ENCODE measurements at regions not wholly inside any gene's neighbourhood (a gene's known extent, or its start where the extent isn't known, plus 50 kb on each side); places are given as distances from the start of the nearest gene placed in this dataset.

- TF ChIP-seq CTCF (IDR thresholded peaks at IDR 0.05) = no peak
- H3K4me3 ChIP-seq (ENCODE audit: low read length) = no peak overlapping the region
- no peak overlapping the region for H3K27ac ChIP-seq (ENCODE audit: low read depth in 1 of 2, low read length in 2 of 2)
- ATAC-seq (ENCODE audit: poor library complexity) (no peak), DNase-seq (no peak)
- intact Hi-C loops (cut with DNase I, micrococcal nuclease) = no loop called here
- Mint-ChIP-seq H3K36me3 (ENCODE audit: low read depth) (no peaks in the 10 kb centered on the region), H3K9me3 (peaks cover 2% of the 10 kb centered on the region), H3K4me3 (no peak overlapping the region), H3K4me1 (ENCODE audit: low read depth) (no peaks in the 10 kb centered on the region), H3K27me3 (no peaks in the 10 kb centered on the region), H3K27ac (no peak overlapping the region)
- H3K9me3 ChIP-seq (ENCODE audit: control insufficient read depth in 1 of 2, insufficient read depth in 1 of 2, low read length in 2 of 2) = peaks cover 0 to 6% of the 10 kb centered on the region in 2 experiments
- ChIA-PET CTCF (no interaction called here), POLR2A (no interaction called here)
- no peaks in the 10 kb centered on the region for H3K36me3 ChIP-seq (ENCODE audit: insufficient read depth, low read length)
- no peaks in the 10 kb centered on the region for H3K27me3 ChIP-seq (ENCODE audit: control insufficient read depth in 1 of 2, insufficient read depth in 2 of 2, low read length in 2 of 2)
- no peaks in the 10 kb centered on the region for H3K4me1 ChIP-seq (ENCODE audit: insufficient read depth, low read length)
These were observed 286.5 kb downstream of the NSUN3 start for GRCh38 chr3:94349310-94349878.

GRCh38 chr3:94356581-94356980 is 293.7 kb downstream of the NSUN3 start:
- POLR2A ChIA-PET = no interaction called here
- DNase-seq (no peak), ATAC-seq (ENCODE audit: poor library complexity) (no peak)
- Mint-ChIP-seq H3K27ac (no peak overlapping the region), H3K4me3 (no peak overlapping the region), H3K36me3 (ENCODE audit: low read depth) (no peaks in the 10 kb centered on the region), H3K9me3 (peaks cover 2% of the 10 kb centered on the region), H3K4me1 (ENCODE audit: low read depth) (no peaks in the 10 kb centered on the region), H3K27me3 (no peaks in the 10 kb centered on the region)
- Histone ChIP-seq H3K9me3 (ENCODE audit: control insufficient read depth in 1 of 2, insufficient read depth in 1 of 2, low read length in 2 of 2) (no peaks in the 10 kb centered on the region), H3K4me3 (ENCODE audit: low read length) (no peak overlapping the region), H3K27ac (ENCODE audit: low read depth in 1 of 2, low read length in 2 of 2) (no peak overlapping the region), H3K4me1 (ENCODE audit: insufficient read depth, low read length) (no peaks in the 10 kb centered on the region), H3K36me3 (ENCODE audit: insufficient read depth, low read length) (no peaks in the 10 kb centered on the region), H3K27me3 (ENCODE audit: control insufficient read depth in 1 of 2, insufficient read depth in 2 of 2, low read length in 2 of 2) (no peaks in the 10 kb centered on the region)
- no peak for TF ChIP-seq CTCF (IDR thresholded peaks at IDR 0.05)
- CTCF ChIA-PET = no interaction called here
- intact Hi-C loops (cut with DNase I, micrococcal nuclease) = no loop called here

- Mint-ChIP-seq H3K27ac (no peak overlapping the region), H3K4me1 (ENCODE audit: low read depth) (no peaks in the 10 kb centered on the region), H3K36me3 (ENCODE audit: low read depth) (no peaks in the 10 kb centered on the region), H3K4me3 (no peak overlapping the region), H3K9me3 (peaks cover 2% of the 10 kb centered on the region), H3K27me3 (no peaks in the 10 kb centered on the region)
- H3K36me3 ChIP-seq (ENCODE audit: insufficient read depth, low read length) = no peaks in the 10 kb centered on the region
- no peaks in the 10 kb centered on the region for H3K4me1 ChIP-seq (ENCODE audit: insufficient read depth, low read length)
- DNase-seq = no peak
- no peaks in the 10 kb centered on the region for H3K27me3 ChIP-seq (ENCODE audit: control insufficient read depth in 1 of 2, insufficient read depth in 2 of 2, low read length in 2 of 2)
- TF ChIP-seq CTCF (IDR thresholded peaks at IDR 0.05) = no peak
- no peak overlapping the region for H3K27ac ChIP-seq (ENCODE audit: low read depth in 1 of 2, low read length in 2 of 2)
- no peaks in the 10 kb centered on the region for H3K9me3 ChIP-seq (ENCODE audit: control insufficient read depth in 1 of 2, insufficient read depth in 1 of 2, low read length in 2 of 2)
- POLR2A ChIA-PET = no interaction called here
- intact Hi-C loops (cut with DNase I, micrococcal nuclease) = no loop called here
- no peak for ATAC-seq (ENCODE audit: poor library complexity)
- H3K4me3 ChIP-seq (ENCODE audit: low read length) = no peak overlapping the region
- CTCF ChIA-PET = no interaction called here
These were observed 297.1 kb downstream of the NSUN3 start for GRCh38 chr3:94359996-94360395.
